HL-60 (cell line): ENCODE measurements at regions not wholly inside any gene's neighbourhood (a gene's known extent, or its start where the extent isn't known, plus 50 kb on each side); places are given as distances from the start of the nearest gene placed in this dataset.

ENCODE experiments used
- DNase-seq, 2 experiments: peaks; one replicate each; pipeline ENCODE4 v3.0.0-alpha.2; 2010 to 2020; ENCODE audit warnings: low read depth in 1 of 2, low spot score in 1 of 2
- H3K27ac ChIP-seq: fragments of 250-450 bp; sonication (Bioruptor Pico); replicated peaks from 2 replicates; pipeline ENCODE4 v1.5.1; 2020; ENCODE audit warnings: mild to moderate bottlenecking, moderate library complexity
- H3K27me3 ChIP-seq: fragments of 250-450 bp; sonication (Bioruptor Pico); 2 replicates; pipeline ENCODE4 v1.5.1; 2021; ENCODE audit warnings: mild to moderate bottlenecking, moderate library complexity; ENCODE audit not compliant: insufficient read depth, poor library complexity, severe bottlenecking
- H3K4me3 ChIP-seq: replicated peaks from 2 replicates; pipeline ENCODE4 v1.5.1; 2011; ENCODE audit warnings: mild to moderate bottlenecking, control low read depth, low read length; ENCODE audit not compliant: insufficient read depth
- CTCF ChIP-seq: IDR thresholded peaks from one replicate; pipeline ENCODE4 v1.5.1; 2011; ENCODE audit warnings: low read length, control low read depth, inconsistent platforms; ENCODE audit not compliant: insufficient read depth
- GABPA ChIP-seq: IDR thresholded peaks from 2 replicates; pipeline ENCODE4 v1.6.1; 2012; ENCODE audit warnings: low read depth
- POLR2AphosphoS5 ChIP-seq: IDR thresholded peaks from 2 replicates; pipeline ENCODE4 v1.6.1; 2012; ENCODE audit warnings: low read depth
- REST ChIP-seq: IDR thresholded peaks from 2 replicates; pipeline ENCODE4 v1.6.1; 2012; ENCODE audit warnings: low read depth; ENCODE audit not compliant: insufficient replicate concordance
- SPI1 ChIP-seq: IDR thresholded peaks from 2 replicates; pipeline ENCODE4 v1.6.1; 2012; ENCODE audit warnings: low read depth, mild to moderate bottlenecking, borderline replicate concordance

- DNase-seq, result no peak
Measured at GRCh38 chr2:221100467-221101089, 471.5 kb downstream of the EPHA4 start.

GRCh38 chr2:221102896-221103688 is 469.0 kb downstream of the EPHA4 start:
- no peaks in the 10 kb centered on the region for H3K27me3 ChIP-seq
- TF ChIP-seq CTCF, result no peak
- no peak for TF ChIP-seq GABPA
- no peak for TF ChIP-seq SPI1
- no peak for TF ChIP-seq POLR2AphosphoS5
- TF ChIP-seq REST, result no peak
- no peak overlapping the region for H3K4me3 ChIP-seq
- H3K27ac ChIP-seq, result no peak overlapping the region
- DNase-seq, result no peak

More at GRCh38 chr2:221100467-221101089, 471.5 kb downstream of the EPHA4 start:
- no peak overlapping the region for H3K27ac ChIP-seq
- no peaks in the 10 kb centered on the region for H3K27me3 ChIP-seq
- TF ChIP-seq SPI1 (no peak), CTCF (no peak), REST (no peak), GABPA (no peak), POLR2AphosphoS5 (no peak)
- H3K4me3 ChIP-seq, result no peak overlapping the region

- Histone ChIP-seq H3K27me3 (no peaks in the 10 kb centered on the region), H3K27ac (no peak overlapping the region), H3K4me3 (no peak overlapping the region)
- TF ChIP-seq CTCF (no peak), REST (no peak), GABPA (no peak), POLR2AphosphoS5 (no peak), SPI1 (no peak)
- no peak for DNase-seq
Measured at GRCh38 chr2:221103930-221104329, 468.2 kb downstream of the EPHA4 start.
